Inflammatory macrophage treated with lipopolysaccharide for 1 hour (primary cell): ENCODE measurements at regions not wholly inside any gene's neighbourhood (a gene's known extent, or its start where the extent isn't known, plus 50 kb on each side); places are given as distances from the start of the nearest gene placed in this dataset.

Source experiments
- DNase-seq, 2 donors: peaks; one replicate each; pipeline ENCODE4 v3.0.0-alpha.2; 2020 to 2022

DNA sequence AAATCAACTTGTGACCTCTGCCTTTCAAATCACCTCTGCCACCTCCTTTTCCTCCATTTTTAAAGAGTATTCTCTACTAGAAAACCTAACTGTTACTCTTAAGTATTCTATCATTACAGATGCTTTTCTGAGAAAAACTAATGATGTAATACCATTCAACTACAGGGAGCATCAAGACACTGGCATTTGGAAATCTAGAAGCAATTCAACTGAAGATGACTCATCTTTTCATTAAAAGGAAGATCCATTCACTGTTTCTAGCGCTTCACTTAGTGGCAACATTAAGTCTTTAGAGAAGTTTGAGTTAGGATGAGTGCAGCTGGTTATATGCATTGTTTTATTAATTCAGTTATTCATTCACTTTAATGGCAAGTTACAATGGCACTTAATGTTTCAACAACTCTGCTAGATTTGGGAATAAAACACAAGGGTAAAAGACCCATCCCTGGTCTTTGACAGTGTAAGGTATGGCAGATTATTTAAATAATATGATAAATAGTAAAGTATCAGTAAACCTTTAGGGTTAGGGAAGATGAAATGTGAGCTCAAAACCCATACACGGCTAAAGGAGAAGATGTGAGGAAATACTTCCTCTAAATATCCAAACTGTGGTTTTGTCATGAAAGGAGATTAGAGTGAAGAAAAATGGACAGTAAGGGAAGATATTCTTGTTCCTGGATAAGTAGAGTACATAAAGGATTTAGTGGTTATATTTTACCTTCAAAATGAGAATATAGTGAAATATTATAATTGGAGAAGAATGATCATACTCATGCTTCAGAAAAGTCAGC lies 61.7 kb downstream of the KCNJ2 start:
- DNase-seq: peak; percentile 84 to 85

DNA sequence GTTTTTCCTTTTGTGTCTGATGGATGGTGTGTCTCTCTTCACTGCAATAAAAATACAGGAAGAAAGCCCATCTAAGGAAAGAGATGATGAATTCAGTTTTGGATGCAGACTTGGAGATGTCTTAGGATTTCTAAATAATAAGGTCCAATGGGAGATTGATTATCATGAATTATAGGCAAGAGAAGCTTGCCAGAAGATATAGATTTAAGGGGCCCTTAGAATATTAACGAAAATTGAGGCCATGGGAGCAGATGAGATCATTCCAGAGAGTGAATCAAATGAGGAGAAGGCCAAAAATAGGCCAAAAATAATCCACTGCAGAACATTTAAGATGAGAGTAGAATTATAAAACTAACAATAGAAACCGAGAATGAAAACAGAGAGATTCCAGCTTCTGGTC lies 63.1 kb downstream of the KCNJ2 start:
- no peak for DNase-seq

DNA sequence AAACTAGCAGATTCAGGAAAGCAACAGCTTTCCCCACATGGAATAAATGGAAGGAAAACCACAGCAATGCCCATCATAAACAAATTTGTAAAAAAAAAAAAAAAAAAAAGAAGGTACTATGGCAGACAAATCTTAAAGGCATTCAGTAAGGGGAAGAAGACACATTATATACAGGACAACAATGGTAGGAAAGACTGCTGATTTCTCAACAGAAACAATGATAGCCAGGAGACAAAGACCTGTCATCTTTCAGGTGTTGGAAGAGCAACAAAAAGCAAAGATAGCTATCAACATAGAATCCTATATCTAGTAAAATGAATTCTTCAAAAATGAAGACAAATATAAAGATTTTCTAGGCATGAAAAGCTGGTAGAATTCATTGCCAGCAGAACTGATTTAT lies 65.9 kb downstream of the KCNJ2 start:
- no peak for DNase-seq

DNA sequence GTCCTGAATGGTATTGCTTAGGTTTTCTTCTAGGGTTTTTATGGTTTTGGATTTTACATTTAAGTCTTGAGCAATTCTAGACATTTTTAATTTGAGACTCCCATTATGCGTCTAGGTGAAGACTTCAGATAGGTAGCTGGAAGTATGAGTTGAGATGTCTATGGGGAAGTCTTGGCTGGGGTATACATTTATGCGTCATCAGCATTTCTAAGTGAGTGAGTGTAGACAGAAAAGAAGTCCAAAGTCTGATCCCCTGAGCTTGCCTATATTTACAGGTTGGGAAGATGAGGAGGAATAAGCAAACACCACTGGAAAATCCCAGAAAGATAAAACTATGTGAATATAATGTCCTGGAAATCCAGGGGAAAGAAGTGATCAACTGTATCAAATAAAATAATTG lies 68.9 kb downstream of the KCNJ2 start:
- DNase-seq: no peak

DNA sequence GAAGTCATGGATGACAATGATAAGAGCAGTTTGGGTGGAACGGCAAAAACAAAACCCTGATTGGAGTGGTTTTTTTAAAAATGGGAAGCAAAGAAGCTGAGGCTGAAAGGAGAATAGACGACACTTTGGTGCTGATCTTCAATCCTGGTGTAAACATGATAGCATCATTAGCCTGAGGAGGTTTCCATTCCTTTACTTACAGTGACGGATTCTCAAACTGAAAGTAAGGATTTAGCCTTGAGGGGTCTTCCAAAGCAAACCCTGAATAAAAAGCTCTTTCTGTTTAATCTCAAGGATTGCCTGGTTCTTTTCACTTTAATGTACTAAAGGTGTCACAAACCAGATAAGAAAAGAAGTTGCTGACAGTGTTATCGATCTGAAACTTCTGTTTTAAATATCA lies 69.3 kb downstream of the KCNJ2 start:
- no peak for DNase-seq

DNA sequence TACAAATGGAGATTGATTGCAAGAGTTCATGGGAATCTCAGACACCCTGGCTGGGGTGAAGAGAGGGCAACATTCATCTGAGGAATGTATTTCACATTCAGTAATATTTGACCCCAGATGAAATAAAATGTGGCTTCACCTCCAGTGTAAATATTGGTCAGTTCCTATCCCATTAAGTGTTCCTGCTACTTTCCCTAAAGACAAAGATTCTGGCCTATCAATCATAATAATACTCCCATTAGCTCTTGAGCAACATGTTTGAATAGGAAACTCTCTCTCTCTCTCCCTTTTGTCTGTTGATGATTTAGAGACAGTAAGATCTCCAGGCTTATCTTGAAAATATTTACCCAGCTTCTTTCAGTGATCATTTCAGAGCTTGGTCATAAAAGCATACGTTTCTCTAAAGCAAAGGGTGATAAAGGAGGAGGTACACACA lies 70.1 kb downstream of the KCNJ2 start:
- DNase-seq: no peak

DNA sequence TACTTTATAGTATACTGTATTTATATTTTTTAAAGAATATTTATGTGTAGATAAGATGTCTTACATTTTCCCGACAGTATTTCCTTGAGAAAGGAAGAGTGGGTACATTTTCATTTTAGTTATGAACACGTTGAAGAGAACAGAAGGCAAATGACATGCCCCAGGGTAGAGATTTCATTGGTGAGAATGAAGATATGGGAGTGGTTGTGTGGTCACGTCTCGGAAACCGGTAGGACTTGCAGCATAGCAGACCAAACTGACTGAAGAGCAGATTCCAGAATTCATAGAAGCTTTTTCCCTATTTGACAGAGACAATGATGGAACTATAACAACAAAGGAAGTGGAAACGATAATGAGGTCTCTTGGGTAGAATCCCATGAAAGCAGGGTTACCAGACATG lies 71.7 kb downstream of the KCNJ2 start:
- no peak for DNase-seq

DNA sequence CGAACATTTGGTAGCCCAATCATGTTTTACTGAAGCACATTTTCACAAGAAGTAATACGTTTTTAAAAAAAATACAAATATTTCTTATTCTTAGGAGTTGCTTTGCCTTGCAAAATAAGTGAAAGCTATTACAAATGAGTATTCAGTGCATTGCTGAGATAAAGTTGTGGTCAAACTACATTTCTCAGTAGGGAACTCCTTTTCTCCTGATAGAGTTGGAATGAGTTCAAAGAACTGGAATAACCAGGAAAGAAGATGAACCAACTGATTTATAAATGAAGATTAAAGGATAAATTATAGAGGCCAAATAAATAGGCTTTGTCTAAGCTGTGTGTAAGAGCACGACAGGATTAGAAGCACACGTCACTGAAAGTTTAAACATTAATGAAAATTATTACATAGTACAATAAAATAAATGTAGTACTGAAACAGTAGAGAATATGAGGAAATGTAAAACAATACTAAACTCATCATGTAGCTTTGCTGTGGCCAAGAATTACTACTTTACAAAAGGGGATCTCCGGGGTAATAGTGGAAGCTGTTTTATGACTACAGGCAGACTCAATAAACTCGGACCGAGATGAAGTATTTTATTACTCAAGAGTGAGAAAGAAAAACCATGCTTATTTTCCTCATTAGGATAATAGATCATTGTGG lies 73.6 kb downstream of the KCNJ2 start:
- DNase-seq: no peak

DNA sequence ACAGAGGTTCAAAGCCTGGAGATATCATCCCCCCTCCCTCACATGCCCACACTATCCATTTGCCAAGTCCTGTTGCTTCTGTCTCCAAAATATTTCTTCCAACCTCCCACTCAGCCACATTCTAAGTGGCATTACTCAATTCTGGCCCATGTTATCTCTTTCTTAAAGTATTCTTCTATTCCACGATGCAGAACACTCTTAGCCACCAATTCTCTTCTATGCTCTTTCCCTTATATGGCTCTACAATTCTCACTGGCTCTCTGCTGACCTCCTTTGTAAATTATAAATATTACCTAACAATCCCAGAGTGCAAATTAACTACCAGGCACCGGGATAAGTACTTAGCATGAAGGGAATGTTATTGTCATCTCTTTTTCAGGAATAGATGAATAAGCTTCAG lies 82.4 kb downstream of the KCNJ2 start:
- no peak for DNase-seq

DNA sequence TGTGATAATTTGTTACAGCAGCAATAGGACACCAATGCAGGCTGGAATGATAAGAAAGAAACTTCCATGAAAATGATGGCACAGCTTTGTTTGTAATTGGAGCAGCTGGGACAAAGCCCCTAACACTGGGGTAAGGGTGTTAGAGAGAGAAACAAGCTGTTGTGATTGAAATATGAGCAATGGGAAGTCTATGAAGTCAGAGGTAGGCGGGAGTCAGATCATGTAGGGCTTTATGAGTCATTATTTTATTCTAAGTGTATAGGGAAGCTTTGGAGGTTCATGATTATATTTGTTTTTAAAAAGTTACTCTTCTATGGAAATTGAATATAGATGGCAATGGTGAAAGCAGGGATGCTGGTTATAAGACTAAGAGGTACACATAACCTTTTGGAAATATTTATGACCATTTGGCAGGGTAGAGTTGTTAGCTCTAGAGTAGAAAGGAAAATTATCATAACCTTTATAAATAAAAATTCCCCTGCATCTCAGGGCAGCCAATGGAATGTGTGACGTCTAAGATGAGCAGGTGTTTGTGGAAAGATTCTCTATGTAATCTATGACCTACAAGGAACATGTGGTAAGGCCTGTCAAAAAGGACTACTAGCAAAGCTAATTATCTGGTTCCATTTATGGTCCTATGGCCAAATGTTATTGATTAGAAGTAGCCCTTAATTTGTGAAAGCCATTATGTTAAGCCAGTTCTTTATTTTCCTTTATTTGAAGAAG lies 85.6 kb downstream of the KCNJ2 start:
- peak; percentile 68 to 73 for DNase-seq

DNA sequence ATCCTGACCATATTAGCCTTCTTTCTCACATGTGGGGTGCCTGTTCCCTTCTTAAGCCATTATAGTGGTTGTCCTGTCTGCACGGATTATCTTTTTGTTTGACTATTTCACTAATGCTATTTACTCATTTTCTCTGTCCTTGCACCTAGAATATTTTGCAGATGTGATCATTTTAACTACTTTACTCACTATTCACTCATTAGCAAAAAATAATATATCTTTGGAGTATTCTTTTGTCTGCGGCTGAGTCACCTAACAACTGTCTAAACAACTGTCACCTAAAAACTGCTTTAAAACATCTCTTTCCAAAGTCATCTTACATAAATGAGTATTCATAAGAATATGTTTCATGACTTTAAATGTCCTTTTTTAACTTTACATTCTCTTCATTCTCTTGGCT lies 87.4 kb downstream of the KCNJ2 start:
- no peak for DNase-seq

DNA sequence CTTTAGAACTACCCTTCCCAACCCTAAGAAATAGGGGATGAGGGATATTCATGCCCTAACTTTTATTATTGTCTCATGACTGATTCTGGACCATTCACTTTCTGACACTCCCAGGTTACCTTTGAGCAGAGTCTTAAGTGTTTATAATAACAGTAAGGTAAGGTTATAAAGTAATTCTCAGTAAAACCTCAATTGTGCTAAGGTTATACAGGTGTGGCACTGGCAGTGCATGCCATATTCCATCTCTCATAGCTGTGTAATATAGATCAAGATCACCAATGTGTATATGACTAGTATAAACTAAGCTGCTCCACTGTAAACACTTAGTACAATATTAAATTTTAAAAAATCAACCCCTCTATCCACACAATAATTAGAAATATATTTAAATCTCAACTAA lies 89.1 kb downstream of the KCNJ2 start:
- DNase-seq: no peak

DNA sequence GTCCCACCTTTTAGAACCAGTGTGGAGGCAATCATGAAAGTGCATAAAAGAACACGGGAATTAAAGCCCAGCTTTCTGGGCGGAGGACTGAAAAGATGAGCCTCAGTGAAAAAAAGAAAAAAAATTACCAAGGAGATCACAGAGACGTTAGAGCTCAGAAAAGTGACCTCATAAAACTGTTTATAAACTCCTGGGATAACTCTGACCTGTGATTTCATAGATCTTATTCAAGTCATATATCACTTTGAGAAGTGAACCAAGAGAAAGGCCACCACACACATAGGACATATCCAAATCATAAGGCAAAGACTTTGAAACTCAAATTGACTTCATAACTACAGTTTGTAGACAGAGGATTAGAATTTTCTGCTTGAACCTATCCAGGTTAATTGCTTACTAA lies 90.1 kb downstream of the KCNJ2 start:
- no peak for DNase-seq

DNA sequence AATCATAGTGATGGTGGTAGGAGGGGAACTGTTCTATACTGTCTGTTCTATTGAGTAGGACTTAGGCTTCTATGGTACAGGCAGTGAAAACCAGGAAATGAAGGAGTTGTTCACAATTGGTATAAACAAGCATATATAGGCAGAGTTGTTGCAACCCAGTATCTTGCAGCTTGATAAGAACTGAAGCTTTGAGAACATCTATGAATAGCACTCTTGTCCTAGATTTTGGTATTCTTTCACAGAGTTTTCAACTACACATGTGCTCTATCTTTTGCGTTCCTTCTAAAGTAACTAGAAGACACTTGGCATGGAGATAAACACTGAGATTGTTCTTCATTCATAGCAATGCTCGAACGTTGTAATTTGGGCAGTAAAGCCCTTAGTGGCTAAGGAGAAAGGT lies 91.8 kb downstream of the KCNJ2 start:
- DNase-seq: no peak

DNA sequence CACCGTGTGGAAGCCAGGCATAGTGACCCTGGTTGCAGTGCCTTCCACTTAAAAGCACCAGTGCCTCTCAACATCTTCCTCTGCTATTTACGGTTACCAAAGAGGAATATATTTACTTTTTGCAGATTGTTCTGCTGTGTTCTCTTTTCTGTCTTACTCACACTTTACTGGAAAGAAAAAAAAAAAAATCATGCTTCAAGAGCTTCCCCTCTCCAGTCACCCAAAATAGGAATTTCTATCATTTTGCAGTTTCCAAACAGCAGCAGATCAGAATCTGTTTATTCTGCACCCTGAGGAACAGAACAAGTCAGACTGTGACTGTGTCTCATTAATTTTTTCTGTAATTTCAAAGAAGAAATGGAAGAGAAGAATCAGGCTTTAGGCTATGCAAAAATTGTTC lies 96.1 kb downstream of the KCNJ2 start:
- DNase-seq: peak; percentile 70

DNA sequence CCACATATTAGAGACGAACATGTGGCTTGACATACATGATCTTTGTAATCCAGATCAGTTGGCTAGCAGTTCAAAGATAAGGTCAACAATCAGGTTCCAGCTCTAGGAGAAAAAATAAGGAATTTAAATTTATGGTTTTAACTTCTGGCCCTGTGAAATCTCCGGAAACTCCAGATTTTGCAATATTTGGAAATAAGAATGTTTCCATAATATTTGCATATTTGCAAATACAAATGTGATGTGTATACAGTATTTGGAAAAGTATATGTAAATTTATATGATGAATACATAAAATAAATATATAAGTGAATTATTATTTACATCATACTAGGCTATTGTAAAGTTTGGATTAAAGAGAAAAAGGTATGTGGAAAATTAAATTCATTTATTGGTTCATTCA lies 97.1 kb downstream of the KCNJ2 start:
- peak; percentile 82 to 97 for DNase-seq

DNA sequence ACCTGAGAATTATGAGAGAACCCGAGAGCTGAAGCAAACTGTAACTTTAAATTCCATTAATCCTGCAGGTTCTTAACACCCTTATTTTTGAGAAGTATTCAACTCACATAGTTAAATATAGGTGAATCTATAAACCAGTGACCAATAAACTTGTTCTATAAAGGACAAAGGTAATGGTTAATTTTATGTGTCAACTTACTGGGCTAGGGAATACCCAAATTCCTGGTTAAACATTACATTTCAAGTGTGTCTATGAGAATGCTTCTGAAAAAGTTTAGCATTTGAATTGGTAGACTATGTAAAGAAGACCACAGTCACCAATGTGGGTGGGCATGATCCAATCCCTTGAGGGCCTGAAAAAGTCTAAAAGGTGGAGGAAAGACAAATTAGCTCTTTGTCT lies 99.1 kb downstream of the KCNJ2 start:
- no peak for DNase-seq

DNA sequence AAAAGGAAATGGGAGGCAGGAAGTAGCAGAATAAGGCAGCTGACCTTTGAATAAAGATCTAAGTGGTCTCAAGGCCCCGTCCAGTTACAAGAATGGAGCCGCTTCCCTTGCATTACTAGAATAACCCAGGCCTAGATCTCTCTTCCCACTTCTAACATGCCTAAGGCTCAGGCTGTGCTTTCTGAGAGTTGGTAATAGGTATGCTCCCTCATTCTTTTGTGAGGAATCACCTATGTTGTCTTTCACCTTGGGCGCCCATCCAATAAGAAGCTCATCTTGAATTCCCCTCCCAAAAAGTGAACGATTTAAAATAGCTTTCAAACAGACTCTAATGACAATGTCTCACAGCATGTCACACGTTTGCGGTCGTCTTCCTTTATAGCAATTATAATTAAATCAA lies 101.2 kb downstream of the KCNJ2 start:
- DNase-seq: no peak

DNA sequence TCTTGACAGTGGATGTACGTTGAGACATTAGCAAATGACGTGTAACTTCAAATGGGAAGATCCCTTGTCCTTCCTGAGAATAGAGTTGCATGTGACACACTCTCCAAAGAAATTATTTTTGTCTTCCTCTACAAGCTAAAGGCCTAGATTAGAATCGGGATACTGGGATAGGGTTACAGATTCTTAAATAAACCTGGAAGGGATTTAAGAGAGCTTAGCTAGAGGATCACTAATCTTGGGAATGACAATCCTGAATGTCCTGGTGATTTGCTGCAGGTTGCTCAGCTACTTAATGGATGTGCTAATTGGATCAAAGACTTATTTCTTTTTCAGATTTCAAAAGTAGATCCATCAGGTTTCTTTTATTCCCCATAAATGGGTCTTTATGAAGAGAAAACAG lies 101.9 kb downstream of the KCNJ2 start:
- no peak for DNase-seq

DNA sequence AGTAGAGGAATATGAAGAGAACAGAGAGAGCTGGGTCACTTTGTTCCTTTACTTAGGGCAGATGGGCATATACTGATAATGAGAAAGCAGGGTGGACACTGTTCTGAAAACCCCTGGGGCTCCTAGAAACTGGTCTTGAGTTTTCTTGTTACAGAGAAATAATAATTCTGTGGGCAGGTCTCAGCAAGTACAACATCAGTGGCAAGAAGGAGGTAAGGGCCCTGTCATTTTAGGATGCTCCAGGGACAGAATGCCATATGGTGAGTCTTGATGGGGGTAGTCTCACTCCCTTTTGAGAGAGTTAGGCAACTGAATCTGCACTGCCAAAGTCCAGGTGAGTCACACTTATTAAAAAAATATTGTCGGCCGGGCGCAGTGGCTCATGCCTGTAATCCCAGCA lies 102.3 kb downstream of the KCNJ2 start:
- DNase-seq: no peak

DNA sequence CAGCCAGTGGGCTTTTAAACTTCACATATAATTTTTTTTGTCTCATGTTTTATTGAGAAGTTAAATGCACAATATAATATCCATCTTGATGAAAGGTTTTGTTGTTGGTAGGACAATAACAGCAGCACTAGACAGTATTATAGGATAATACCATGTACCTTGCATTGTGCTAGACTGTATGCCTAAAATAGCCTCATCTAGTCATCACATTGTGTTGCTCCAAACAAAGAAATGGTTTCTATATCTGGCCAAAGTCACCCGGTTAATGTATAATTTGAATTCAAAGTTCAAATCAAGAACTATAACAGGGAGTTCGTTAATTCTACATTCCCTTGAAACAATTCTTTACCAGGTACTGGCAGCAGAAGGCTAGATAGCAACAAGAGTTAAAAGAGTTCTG lies 104.9 kb downstream of the KCNJ2 start:
- no peak for DNase-seq

DNA sequence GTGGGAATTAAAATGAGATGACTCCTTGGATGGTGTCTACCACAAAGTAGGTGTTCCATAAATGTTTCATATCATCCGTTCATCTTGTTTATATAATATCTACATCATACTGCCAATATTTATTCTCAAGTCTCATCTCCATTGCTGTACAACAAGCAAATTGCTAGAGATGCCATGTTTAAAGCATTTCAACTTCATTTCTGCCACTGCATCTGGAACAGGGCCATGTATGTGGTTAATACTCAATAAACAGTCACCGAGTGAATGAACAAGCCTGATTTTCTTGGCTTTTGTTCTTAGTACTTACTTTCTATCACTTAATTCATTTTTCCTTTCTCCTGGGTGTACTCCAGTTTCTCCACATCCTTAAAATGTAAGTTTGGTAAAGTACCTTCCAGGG lies 107.6 kb downstream of the KCNJ2 start:
- DNase-seq: no peak

DNA sequence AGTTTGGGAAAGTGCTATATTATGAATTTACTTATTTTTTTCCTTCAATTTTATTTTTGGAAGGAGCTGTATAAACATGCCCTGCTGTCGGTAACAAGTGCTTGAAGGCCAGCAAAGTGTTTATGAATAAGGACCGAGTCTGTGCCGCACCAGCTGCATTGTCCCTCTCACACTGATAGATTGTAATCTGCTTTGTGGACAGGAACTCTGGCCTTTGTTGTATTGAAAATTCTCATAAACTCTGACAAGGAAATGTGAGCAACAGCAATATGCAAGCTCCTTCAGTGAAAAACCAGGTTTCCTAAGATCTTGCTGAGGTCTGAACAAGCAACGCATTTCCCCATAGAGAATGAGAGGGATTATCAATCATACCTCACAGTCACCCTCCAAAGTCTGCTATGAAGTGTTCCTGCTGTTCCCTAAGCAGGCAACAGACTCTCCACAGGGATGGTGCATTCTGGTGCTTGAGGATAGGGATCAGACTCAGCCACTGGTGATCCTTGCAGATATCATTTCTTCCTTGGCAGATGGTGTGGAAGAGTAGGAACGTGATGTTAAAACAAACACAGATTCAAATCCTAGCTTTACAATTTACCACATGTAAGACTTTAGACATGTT lies 109.6 kb downstream of the KCNJ2 start:
- no peak for DNase-seq

DNA sequence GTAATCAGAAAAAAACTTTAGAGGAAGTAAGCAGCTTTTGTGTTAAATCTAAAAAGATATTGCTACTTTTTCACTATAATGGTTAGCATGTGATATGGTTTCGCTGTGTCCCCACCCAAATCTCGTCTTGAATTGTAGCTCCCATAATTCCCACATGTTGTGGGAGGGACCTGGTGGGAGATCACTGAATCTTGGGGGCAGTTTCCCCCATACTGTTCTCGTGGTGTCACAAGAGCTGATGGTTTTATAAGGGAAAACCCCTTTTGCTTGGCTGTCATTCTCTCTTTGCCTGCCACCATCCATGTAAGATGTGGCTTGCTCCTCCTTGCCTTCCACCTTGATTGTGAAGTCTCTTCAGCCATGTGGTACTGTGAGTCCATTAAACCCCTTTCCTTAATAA lies 117.1 kb downstream of the KCNJ2 start:
- peak; percentile 61 to 66 for DNase-seq
